Pons (tissue), 1 donor: ENCODE measurements at regions not wholly inside any gene's neighbourhood (a gene's known extent, or its start where the extent isn't known, plus 50 kb on each side); places are given as distances from the start of the nearest gene placed in this dataset.

Source experiments
- DNase-seq: peaks from one replicate; pipeline ENCODE4 v3.0.0-alpha.2; 2016; ENCODE audit warnings: low spot score

DNA sequence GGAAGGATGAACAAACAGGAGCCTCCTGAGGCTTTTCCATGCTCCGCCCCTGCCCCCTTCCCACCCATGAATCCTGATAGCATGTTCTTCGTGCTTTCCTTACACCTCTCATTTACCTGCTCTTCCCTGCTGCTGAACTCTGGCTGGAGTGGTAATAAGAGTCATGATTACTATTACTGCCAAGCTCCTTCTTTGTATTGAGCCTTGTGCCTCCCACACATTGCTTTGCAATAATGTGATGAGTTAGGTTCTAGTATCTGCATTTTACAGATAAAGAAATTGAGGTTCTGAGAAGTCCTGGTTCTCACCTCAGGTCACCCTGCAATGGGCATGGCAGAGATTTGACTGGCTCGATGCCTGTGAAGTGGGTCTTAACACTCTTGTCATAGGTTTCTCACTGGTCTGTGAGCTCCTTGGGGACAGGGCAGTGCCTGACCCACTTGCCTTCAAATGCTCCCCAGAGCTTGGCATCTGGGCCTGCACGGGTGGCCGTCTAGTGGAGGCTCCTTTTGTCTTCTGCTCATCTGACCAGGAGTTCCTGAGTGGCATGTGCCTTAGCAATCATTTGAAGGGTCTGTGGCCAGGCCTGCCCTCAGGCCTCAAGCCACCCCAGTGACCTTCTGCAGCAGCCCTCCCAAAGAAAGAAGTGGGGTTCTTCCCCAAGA is 309.2 kb upstream of the ZMIZ1 start:
- no peak for DNase-seq

DNA sequence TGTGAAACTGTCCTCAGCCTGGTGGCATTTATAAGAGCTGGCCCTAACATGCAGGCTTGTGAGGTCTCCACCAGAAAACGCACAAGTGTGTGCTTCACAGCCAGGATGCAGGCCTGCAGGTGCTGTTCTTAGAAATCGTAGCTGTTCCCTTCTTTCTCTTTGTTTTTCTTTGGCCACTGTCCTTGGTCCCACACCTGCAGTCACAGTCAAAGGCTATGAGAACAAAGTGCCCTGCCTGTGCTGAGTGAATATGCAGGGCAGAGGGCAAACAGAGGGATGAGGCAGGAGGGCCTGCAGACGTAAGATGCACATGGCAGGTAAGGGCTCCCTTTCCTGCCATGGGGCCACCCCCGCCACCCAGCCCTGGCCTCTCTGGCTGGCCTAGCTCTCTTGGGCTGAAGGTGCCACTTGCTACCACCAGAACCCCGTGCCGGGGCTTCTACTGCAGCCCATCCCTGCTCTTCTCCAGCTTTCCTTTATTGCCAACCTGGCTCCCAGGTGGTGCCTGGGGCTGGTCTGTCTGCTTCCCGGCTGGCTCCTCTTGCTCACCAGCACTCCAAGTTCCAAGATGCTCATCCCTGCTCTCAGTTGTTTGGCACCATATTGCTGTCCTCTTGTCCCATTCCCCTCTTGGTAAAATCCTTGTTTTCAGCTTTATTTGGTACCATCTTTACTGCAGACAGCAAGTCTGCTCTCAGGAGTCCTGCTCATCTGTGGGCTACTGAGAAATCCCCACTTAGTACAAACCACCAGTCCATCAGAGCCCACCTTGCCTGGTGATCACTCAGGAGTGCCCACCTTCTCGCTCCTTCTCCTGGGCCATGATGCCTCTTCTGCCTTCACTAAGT is 308.1 kb upstream of the ZMIZ1 start:
- no peak for DNase-seq

DNA sequence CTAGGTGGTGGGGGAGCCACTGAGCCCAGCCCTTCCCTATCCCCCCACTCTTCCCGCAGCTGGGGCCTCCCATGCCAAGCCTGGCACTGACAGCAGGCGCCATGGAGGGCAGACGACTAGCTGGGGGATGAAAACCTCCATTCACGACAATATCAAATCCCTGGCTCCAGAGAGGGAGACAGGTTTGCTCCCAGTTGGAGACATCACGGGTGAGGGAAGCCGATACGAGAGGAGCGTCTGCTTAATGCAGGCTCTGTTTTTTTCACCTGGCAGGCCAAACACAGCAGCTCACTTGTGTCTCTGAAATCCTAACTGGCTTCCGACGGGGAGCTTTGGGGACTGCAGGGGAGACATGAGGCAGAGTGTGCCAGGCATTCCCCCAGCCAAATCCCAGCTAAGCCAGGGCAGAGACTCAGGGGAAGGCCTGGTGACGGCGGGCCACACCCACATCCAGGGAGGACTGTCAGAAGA is 307.4 kb upstream of the ZMIZ1 start:
- no peak for DNase-seq

DNA sequence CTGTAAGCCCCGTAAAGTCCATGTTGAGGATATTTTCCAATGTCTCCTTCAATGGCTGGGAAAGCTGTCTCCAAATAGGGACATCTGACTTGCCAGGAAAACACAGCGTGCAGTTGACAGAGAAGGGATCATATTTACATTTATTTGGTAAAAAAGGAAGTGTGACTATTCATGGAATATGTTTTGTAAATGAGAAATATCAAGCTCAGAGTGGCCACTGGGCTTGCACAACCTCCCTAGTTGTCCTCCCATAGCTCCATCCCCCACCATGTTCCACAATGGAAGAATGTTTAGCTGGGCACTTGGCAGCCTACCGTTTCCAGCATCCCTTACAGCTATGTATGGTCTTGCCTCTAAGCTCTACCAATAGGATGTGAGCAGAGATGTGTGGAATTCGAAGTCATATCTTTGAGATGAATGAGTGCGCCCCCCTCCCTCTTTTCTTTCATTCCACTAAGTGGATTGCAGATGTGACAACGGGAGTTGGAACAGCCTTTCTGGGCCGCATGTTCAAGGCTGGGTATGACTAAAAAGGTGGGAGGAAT is 306.6 kb upstream of the ZMIZ1 start:
- DNase-seq = no peak

DNA sequence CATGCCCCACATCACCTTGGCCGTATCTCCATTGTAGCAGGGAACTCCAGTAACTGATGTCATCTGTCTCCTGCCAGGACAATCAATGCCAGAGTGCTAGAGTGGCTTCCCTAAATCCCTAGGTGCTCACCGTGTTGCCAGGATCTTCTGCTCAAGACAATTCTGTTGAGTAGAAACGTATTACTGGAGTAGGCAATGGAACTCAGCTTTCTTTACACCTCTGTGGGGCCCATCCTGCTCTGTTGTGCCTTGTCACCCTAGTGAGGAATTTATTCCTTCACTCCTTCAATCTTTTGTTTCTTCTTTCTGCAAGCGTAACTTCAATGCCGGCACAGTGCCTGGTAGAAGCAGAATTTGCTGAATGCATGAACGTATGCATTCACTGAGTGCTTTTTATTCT is 305.5 kb upstream of the ZMIZ1 start:
- no peak for DNase-seq

DNA sequence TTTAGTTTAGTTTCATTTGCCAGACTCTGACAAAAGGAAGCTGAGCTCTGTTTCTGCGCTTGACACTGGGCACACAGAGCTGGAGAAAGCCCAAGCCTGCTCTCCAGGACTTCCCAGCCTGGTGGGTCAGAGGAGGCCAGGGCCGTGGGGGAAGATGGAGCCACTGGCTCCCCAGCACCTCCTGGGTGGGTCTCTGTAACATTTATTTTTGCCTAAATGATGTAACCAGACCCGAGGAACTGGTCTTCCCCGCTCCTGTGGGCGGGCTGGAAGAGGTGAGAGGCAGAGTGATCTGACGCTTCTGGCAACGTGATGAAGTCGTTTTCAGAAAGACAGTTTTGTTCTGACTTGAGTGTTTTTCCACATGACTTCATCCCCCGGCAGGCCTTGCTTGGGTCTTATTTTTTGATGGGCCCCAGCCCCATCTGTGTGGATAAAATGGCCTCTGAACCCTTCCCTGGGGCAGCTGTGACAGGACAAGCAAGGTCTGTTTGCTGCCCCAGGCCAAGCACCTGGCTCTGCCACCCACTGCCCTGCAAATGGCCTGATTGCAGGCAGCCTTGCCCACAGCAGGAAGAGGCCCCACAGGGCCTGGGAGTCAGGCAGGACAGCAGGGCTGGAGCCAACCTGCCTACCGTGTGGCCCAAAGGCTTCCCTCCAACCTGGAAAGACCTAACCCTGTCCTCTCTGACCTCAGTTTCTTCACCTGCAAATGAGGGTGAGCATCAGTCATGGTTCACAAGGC is 304.9 kb upstream of the ZMIZ1 start:
- DNase-seq = no peak

DNA sequence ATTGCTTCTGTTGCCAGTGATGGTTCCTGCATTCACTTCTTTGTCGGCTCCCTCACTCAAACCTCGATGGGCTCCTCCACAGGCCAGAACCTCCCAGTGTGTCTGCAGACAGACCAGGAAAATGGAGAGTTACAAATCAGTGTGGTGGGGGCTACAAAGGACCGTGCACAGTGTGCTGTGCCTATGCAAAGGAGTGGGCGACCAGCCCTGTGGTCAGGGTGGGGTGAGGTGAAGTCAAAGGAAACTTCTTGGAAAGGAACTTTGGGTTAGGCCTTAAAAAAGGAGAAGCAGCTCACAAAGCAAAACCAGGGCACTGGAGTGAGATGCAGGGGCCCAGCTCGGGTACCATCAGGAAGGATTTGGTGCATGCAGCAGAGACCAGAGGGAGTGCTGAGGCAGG is 304.3 kb upstream of the ZMIZ1 start:
- DNase-seq = no peak

DNA sequence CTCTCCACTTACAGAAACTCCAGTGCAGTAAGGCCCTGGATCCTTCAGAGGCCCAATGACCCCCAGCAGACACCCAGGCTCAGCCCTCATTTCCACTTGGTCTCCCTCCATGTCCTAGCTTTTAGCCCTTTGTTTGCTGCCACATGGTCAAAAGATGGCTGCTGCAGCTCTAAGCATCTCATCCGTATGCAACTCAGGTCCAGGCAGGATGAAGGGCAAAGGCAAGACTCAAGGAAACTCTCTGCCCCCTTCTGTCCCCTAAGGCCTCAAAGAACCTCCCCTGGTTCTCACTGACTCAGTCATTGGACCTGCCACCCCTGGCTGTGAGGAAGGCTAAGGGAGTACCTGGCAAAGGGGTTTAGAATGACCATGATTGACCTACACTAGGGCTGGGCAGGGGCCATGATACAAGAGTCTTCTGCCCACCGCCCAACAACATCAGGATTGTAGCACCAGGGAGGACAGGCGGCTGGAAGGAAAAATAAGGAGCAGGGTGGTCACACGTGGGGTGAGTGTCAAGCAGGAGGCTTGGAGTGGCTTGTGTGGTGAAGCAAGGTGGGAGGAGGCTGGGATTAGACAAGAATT is 303.8 kb upstream of the ZMIZ1 start:
- no peak for DNase-seq

DNA sequence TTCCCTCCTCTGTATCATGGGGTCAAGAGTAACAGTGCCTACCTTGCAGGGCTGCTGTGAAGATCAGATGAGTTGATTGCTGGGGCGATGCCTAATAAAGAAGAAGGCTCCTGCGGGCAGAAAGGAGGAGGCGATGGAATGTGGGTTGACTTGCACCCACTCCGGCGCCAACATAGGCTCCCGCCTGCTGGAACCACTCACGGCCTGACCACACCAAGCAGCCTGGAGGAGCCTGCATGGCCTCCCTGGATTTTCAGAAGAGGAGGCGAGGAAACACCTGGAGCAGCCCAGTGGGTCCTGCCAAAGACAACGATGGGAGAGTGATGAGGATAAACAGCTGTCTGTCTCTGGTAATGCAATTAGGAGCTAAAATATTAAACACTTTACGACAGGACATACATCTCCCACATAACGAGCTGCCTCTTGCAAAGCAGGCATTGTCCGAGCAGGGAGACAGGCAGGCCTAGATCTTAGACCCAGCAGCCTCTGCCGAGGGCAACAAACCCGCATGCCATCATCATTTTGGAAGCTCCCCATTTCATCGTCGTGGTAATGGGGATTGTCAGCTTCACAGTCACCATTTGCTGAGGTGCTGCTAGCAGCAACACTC is 302.9 kb upstream of the ZMIZ1 start:
- no peak for DNase-seq

DNA sequence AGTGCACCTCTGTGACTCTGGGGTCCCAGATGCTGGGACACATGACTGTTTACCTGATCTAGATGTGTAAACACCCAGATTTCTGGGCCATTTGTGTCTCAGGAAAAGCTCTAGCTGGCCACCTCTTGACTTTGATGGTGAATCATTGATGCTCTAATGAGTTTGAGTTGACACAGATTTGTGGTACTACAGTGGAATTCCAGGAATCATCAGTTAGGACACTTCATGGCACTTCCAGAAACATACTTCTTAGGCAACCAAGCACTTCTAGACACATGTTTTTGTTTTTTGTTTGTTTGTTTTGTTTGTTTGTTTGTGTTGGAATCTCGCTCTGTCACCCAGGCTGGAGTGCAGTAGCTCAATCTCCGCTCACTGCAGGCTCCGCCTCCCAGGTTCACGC is 302.2 kb upstream of the ZMIZ1 start:
- no peak for DNase-seq

DNA sequence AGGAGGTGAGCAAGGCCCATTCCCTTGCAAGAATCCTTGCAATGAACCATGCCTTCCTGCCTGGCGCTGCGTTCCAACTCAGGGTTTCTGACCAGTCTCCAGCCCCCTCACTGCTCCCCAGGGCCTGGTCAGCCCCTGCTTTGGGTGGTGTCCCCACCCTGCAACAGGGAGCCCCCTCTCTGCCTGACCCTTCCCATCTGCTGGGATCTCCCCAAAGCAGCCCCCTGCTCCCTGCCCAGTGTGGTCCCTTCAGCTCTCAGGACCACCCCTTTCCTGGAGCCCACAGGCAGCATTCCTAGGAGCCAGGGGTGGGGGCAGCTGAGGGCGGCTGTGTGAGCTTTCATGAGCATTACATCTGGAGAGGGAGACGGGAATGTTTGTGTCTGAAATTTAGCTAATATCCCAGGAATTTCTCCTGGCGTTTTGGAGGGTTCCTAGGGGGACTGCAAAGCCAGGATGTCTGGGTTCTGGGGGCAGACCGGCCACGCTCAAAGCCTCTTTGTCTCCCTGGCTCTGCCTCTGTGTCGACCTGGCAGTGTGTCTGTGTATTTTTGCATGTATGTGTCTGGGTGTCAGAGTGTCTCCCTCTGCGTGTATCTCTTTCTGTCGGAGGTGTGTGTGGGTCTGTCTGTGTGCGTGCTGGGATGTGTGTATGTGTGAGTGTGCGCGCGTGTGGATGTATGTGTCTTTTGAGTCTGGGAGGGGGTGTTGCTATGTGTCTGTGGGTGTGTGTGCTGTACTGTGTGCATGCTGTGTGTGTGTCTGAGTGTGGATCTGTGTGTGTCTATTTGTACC is 300.5 kb upstream of the ZMIZ1 start:
- DNase-seq = no peak

DNA sequence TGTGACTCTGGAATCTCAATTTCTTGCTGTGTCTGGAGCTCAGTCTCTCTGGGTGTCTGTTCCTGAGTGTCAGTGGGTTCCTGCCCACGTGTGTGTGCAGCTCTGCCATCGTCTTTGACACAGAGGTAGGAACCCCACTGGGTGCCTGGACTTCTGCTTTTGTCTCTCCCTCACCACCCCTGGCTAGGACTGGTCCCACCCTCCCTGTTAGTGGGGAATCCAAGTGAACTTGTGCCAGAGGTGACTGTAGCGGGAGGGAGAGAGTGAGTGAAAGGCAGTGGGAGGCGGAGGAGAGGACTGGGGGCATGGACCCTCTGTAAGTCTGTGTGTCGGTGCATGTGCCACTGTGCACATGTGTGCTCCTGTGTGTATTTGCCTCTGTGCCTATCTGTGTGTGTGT is 299.9 kb upstream of the ZMIZ1 start:
- no peak for DNase-seq

DNA sequence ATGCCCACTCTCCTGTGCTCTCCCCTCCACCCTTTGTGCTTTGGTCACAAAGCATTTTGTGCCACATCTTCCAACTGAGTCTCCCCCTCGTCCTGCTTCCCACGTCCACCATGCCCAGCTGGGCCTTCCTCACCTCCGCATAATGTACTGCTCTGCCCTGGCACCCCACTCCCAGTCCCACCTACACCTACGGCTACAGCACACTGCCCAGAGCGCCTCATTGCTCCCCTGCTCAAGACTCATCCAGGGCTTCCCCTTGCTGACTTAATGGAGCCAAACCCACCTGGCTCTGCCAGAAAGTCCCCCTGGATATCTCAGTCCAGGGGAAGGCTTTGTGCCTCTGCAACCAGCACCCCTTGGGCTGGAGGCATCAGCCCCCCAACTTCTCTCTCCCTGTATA is 299.2 kb upstream of the ZMIZ1 start:
- no peak for DNase-seq

DNA sequence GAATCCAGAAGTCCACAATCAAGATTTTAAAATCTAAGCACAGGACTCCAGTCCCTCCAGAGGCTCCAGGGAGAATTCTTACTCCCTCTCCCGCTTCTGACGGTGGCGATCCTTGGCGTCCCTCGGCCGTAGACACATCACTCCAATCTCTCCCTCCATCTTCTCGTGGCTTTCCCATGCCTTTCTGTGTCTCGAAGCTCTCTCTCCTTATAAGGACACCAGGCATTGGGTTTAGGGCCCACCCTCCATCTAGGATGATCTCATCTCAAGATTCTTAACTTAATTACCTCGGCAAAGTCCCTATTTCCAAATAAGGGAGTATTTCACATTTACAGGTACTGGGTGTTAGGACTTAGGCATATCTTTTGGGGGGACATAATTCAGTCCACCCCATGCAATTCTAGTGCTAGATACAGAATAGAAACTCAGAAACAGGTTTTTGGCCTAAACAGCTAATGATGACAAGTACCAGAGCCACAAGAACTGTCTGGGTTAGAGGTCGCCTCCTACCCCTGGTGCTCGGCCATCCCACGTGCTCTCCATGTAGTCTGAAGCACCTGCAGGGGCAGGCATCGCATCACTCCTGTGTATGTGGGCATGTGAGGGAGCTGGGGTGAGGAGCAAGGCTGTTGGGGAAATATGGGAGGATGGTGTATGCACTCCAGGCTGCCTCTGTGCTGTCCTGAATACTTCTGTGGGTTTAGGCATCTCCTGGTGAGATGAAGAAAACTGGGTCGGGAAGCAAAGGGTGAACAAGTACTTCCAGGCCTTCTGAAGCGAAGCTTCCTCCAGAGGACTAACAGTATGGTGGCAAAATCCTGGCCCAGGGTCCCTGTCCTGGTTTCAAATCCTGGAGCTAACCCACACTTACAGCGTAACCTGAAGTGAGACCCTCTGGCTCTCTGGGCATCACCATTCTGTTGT is 298.3 kb upstream of the ZMIZ1 start:
- DNase-seq = no peak

DNA sequence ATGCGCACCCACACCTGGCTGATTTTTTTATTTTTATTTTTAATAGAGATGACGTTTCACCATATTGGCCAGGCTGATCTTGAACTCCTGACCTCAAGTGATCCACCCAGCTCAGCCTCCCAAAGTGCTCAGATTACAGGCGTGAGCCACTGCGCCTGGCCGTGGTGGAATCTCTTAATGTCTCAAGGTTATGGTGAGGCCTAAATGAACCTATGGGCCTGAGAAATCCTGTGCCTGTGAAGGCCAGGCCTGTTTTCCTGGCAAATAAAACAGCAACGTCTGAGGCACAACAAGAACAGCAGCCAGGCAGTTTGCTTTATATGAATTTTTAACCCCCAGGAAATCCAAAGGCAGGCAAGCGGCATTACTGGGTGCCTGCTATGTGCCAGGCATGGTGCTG is 297.5 kb upstream of the ZMIZ1 start:
- no peak for DNase-seq

DNA sequence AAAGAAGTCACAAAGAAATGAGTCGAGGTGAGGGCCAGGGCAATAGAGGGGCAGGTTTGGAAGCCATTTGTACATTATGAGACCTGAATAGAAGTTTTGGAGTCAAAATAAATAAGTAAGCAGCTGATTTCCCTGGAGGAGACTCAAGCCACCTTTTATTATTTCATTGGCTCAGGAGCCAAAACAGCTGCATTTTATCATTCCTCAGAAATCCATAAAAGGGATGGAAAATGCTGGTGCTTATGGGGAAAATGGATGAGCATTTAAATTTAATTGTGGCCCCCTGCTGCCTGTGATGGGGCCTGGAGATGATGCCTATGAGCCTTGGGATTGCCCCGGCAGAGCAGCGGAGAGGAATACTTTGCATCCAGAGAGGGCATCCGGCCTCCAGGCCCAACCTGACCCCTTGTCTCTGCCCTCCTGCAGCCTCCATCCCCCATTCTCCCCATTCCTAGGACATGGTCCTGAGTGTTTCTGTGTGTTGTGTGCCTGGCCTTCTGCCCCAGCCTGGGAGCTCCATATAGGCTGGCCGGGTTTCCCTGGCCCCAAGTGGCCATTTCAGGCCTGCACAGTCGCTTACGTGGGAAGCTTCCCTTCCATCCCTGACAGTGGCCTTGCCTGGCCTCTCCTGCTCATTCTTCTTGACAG is 296.8 kb upstream of the ZMIZ1 start:
- no peak for DNase-seq

DNA sequence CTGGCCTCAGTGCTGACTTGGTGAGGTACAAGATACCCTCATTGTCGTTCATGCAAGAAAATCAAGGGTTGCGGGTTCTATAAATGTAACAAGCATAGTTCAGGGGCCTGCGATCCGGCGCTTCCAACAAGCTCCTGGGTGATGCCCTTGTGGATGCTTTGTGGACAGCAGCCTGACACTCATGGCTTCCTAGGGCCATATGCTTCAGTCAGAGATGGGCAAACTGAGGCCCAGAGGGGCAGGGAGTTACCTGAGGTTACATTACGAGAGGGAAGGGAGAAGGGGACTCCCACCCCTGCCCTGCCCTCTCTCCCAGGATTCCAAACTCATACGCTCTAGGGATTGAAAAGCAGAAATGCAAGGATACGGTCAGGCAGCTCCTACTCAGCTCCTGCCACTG is 296.3 kb upstream of the ZMIZ1 start:
- no peak for DNase-seq

DNA sequence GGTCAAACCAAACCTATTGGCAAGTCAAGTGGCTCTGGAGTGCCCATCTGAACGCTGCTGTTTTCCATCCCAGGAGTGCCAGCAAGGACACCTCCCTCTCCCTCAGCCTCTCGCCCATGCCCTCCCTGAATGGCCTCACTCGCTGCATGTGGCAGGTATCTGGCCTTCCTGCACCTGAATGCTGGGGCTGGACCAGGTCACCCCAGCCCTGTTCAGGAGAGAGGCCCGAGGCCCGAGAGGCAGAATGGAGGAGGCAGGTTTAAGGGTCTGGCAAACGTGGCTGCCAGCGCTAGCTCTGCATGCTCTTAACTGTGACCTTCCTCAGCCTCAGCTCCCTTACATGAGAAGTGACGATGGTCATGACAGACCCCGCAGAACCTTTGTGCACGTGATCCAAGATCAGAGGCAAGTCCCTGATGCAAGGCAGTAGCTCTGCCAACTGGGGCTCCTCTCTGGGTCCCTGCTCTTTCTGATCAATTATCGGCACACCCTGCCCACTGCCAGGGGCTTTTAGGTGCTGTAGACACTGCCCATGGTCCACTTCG is 295.7 kb upstream of the ZMIZ1 start:
- no peak for DNase-seq

DNA sequence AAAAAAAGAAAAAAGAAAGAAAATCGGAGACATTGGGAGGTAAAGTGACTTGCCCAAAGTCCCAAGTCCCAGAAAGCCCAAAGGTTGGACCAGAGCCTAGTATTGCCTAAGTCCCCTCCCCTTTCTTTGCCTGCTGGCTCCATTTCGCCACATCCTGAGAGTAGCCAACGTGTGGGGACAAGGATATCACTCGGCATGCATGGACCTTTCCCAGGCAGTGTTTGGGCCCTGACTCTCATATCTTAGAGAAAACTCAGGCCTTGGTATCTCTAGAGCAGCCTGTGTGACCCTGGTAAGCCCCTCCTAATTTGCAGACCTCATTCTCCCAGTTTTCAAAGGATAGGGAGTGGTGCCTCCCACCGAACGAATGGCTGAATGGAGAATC is 294.2 kb upstream of the ZMIZ1 start:
- no peak for DNase-seq
